OCI-LY7 (cell line): ENCODE measurements at regions not wholly inside any gene's neighbourhood (a gene's known extent, or its start where the extent isn't known, plus 50 kb on each side); places are given as distances from the start of the nearest gene placed in this dataset.

ENCODE experiments used
- EZH2phosphoT487 ChIP-seq: fragments of 200-600 bp; sonication (generic); IDR thresholded peaks from 2 replicates; pipeline ENCODE4 v1.6.1; 2018; ENCODE audit warnings: low read depth, borderline replicate concordance, mild to moderate bottlenecking, mixed run types, antibody characterized with exemption, low read length, moderate library complexity, mixed read lengths
- TF ChIP-seq, protein P1 (sequence below): fragments of 200-600 bp; sonication (generic); conservative IDR thresholded peaks from 2 replicates; pipeline ENCODE4 v1.5.1; 2014; ENCODE audit warnings: mild to moderate bottlenecking, antibody characterized with exemption, low read length, moderate library complexity, mixed read lengths

GRCh38 chr5:67273689-67274356 lies 77.2 kb upstream of the CD180 start:
- TF ChIP-seq, protein P1, sequence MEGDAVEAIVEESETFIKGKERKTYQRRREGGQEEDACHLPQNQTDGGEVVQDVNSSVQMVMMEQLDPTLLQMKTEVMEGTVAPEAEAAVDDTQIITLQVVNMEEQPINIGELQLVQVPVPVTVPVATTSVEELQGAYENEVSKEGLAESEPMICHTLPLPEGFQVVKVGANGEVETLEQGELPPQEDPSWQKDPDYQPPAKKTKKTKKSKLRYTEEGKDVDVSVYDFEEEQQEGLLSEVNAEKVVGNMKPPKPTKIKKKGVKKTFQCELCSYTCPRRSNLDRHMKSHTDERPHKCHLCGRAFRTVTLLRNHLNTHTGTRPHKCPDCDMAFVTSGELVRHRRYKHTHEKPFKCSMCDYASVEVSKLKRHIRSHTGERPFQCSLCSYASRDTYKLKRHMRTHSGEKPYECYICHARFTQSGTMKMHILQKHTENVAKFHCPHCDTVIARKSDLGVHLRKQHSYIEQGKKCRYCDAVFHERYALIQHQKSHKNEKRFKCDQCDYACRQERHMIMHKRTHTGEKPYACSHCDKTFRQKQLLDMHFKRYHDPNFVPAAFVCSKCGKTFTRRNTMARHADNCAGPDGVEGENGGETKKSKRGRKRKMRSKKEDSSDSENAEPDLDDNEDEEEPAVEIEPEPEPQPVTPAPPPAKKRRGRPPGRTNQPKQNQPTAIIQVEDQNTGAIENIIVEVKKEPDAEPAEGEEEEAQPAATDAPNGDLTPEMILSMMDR: no peak
- no peak for TF ChIP-seq EZH2phosphoT487
